ENCODE measurements at regions not wholly inside any gene's neighbourhood (a gene's known extent, or its start where the extent isn't known, plus 50 kb on each side); places are given as distances from the start of the nearest gene placed in this dataset.

DNA sequence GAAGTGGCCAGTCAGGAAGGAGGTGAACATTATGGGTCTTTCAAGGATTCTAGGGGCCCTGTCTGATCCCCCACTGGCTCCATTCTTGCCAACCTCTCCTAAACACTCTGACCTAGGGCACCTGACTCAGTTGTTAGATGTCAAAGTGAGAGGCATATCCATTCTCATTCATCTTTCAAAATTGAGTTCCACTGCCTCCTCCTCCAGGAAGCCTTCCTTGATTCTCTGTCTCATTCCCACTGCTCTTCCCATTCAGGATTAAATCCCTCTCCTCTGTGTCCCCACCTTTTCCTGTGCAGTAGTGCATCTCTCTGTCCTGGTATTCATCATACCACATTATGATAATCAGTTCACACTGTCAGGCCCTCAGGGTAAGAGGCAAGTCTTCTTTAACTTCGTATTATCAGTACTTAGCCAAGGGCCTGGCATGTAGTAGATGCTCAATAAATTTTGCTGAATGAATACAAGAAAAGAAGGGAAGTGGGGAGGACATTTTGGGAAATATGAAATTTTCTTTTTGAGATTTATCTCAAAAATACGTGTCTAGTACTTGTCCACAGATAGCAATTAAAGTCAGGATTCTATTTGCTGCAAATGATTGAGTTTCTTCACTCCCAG, 61.8 kb upstream of the ITPKB start:
- no peak overlapping the region for H3K27ac ChIP-seq
- no peaks in the 10 kb centered on the region for H3K27me3 ChIP-seq
- peaks cover 0 to 18% (median 8%) of the 10 kb centered on the region in 3 donors for H3K4me1 ChIP-seq
- H3K4me3 ChIP-seq = no peak overlapping the region
- H3K9me3 ChIP-seq = no peaks in the 10 kb centered on the region
- H3K36me3 ChIP-seq = no peaks in the 10 kb centered on the region
- intact Hi-C loops (cut with DNase I) = no loop called here
- whole genome bisulfite sequencing, 2 donors = 68 to 70% methylated on average over 2 of the region's 2 CpGs
- DNase-seq = no peak
- TF ChIP-seq, protein P1, sequence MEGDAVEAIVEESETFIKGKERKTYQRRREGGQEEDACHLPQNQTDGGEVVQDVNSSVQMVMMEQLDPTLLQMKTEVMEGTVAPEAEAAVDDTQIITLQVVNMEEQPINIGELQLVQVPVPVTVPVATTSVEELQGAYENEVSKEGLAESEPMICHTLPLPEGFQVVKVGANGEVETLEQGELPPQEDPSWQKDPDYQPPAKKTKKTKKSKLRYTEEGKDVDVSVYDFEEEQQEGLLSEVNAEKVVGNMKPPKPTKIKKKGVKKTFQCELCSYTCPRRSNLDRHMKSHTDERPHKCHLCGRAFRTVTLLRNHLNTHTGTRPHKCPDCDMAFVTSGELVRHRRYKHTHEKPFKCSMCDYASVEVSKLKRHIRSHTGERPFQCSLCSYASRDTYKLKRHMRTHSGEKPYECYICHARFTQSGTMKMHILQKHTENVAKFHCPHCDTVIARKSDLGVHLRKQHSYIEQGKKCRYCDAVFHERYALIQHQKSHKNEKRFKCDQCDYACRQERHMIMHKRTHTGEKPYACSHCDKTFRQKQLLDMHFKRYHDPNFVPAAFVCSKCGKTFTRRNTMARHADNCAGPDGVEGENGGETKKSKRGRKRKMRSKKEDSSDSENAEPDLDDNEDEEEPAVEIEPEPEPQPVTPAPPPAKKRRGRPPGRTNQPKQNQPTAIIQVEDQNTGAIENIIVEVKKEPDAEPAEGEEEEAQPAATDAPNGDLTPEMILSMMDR (IDR thresholded peaks at IDR 0.05) = no peak
- TF ChIP-seq POLR2A (IDR thresholded peaks at IDR 0.05) = no peak

DNA sequence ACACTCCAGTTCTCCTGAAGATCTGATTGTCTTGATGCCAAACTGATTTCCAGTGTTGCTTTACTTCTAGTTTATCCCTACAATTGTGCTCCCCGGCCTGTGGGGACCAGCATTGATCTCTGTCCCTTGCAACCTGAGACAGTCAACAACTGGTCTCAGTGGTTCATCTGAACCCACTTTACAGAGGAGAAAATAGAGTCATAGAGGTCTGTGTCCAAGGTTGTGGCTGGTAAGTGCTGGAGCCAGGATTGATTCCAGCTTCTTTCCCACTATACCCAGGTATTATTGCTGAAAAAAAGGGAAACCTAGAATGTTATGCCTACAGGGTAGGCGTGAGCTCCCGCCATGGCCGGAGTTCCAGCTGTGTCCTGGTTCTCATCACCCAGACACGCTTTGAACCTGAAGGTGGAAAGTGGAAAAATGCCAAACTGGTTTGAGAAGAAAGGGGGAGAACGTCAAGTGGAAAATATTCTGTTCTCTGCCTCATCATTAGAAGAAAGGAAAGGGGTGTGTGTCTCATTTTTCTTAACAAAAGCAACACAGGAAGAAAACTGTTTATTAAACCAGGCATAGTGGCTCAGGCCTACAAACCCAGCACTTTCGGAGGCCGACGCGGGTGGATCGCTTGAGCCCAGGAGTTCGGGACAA, 60.7 kb upstream of the ITPKB start:
- Histone ChIP-seq H3K36me3 (no peaks in the 10 kb centered on the region), H3K27ac (peak overlapping the region in 3 of 4 donors; percentile 1 to 62 (median 49)), H3K9me3 (no peaks in the 10 kb centered on the region), H3K4me1 (peaks cover 0 to 18% (median 8%) of the 10 kb centered on the region in 3 donors), H3K27me3 (no peaks in the 10 kb centered on the region), H3K4me3 (no peak overlapping the region)
- DNase-seq = no peak
- intact Hi-C loops (cut with DNase I) = no loop called here
- TF ChIP-seq, protein P1 (IDR thresholded peaks at IDR 0.05) = no peak
- TF ChIP-seq POLR2A (IDR thresholded peaks at IDR 0.05) = no peak
- 60 to 71% methylated on average over 11 to 12 of the region's 12 CpGs for WGBS, 2 donors

DNA sequence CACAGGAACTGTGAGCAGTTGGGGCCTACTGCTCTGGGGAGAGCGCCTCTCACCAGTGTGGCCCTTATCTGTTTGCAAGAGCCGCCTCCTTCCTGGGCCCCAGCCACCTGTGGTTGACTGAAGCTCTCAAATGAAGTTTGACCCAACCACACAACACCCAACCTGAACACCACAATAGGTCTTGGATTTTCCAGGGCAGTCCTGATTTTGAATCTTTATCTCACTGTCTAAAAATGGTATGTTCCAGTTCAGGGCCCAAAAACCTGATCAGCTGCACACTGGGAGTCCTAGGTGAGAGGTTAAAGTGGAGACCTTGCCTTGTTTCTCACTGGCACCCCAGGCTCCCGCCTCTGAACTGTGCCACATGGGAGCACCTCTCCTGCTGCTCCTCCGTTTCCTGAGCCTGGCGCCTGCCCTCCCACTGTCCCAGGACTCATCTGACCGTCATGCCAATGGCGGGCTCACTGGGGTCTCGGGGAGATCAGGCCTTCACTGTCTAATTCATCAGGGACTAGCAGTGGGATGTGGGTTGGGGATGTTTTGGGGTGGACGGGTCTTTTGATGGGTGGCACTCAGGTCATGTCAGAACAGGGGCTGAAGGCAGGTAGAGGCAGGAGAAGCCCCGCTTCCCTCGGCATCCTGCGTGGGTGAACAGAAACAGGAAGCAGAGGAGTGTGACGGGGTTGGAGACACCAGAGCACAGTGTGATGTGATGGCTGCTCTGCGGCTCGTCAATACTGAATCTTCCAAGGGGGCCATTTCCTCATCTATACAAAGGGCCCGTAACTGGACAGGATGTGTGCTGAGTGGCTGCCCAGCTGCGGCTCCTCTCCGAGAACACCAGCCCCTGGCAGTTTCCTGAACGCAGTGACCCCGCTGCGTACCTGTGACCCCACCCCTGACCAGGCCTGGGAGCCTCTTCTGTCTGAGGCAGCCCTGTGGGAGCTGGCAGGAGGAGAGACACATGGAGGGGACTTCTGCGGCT, 59.6 kb upstream of the ITPKB start:
- peak overlapping the region in 3 of 4 donors; percentile 1 to 62 (median 49) for H3K27ac ChIP-seq
- H3K4me1 ChIP-seq = peaks cover 0 to 18% (median 8%) of the 10 kb centered on the region in 3 donors
- H3K27me3 ChIP-seq = no peaks in the 10 kb centered on the region
- no peak overlapping the region for H3K4me3 ChIP-seq
- WGBS, 2 donors = 47 to 59% methylated on average over 8 to 9 of the region's 22 CpGs
- no peak for DNase-seq
- H3K36me3 ChIP-seq = no peaks in the 10 kb centered on the region
- H3K9me3 ChIP-seq = no peaks in the 10 kb centered on the region
- intact Hi-C loops (cut with DNase I) = no loop called here
- TF ChIP-seq, protein P1 (IDR thresholded peaks at IDR 0.05) = no peak
- no peak for TF ChIP-seq POLR2A (IDR thresholded peaks at IDR 0.05)

GRCh38 chr1:226797151-226797550, 58.1 kb upstream of the ITPKB start:
- WGBS, 2 donors = 89 to 90% methylated on average over 5 of the region's 5 CpGs
- intact Hi-C loops (cut with DNase I) = no loop called here

More at GRCh38 chr1:226797151-226797550, 58.1 kb upstream of the ITPKB start:
- H3K27me3 ChIP-seq = no peaks in the 10 kb centered on the region
- no peak for DNase-seq
- peaks cover 0 to 18% (median 8%) of the 10 kb centered on the region in 3 donors for H3K4me1 ChIP-seq
- no peak overlapping the region for H3K27ac ChIP-seq
- no peak for TF ChIP-seq POLR2A (IDR thresholded peaks at IDR 0.05)
- TF ChIP-seq, protein P1 (IDR thresholded peaks at IDR 0.05) = no peak
- H3K4me3 ChIP-seq = no peak overlapping the region
- no peaks in the 10 kb centered on the region for H3K9me3 ChIP-seq
- no peaks in the 10 kb centered on the region for H3K36me3 ChIP-seq
